ENCODE measurements at regions not wholly inside any gene's neighbourhood (a gene's known extent, or its start where the extent isn't known, plus 50 kb on each side); places are given as distances from the start of the nearest gene placed in this dataset.

DNA sequence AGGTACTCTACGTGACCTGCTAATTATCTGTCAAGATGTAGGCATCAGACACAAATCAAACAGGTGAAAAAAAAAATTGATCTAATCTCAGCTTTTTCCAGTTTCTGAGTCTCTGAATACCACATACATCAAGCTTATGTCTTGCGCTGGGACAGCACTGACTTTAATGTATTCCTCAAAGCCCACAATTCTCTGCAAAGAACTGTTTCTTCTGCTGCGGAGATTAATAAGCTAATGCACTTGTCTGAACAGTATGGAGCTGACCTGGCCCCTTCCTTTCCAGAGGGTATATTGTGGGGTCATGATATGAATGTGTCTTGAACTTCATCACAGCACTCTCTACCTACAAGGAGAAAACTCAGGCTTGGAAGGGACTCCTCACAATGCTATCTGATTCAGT, 87.8 kb downstream of the FOXB1 start:
- CTCF ChIA-PET, result no interaction called here
- H3K4me3 ChIP-seq (replicated peaks in 1 of 3; ENCODE audit: insufficient read depth in 1 of 3, low read depth in 1 of 3, low read length in 3 of 3), result no peak overlapping the region
- H3K36me3 ChIP-seq (ENCODE audit: control insufficient read depth in 2 of 2, extremely low read depth in 1 of 2, insufficient read depth in 2 of 2, low read length in 2 of 2), result no peaks in the 10 kb centered on the region
- no peak overlapping the region for H3K27ac ChIP-seq (ENCODE audit: insufficient read depth, low read depth, low read length)
- no TSS peak for BruUV-seq (replicated peaks)
- peaks cover 11 to 20% of the 10 kb centered on the region in 2 experiments for H3K27me3 ChIP-seq (ENCODE audit: control insufficient read depth in 2 of 2, insufficient read depth in 2 of 2, low read length in 2 of 2)
- POLR2A ChIA-PET, result no interaction called here
- H3K9ac ChIP-seq (replicated peaks; ENCODE audit: extremely low read depth, insufficient read depth, low read length), result no peak overlapping the region
- dilution Hi-C loops (cut with MboI; ENCODE audit: extremely low pct_ligation_motif_present, low sequenced_read_pairs) (no loop called here), intact Hi-C loops (cut with micrococcal nuclease) (no loop called here)
- no peak overlapping the region for H2AFZ ChIP-seq (ENCODE audit: low read depth, low read length)
- H3K9me1 ChIP-seq (replicated peaks; ENCODE audit: control insufficient read depth, extremely low read depth, insufficient read depth, low read length), result no peaks in the 10 kb centered on the region
- no peaks in the 10 kb centered on the region for H3K9me3 ChIP-seq (replicated peaks; ENCODE audit: control insufficient read depth, insufficient read depth, low read length)
- no peaks in the 10 kb centered on the region for H3K79me2 ChIP-seq (ENCODE audit: control insufficient read depth, insufficient read depth, low read length)
- no peaks in the 10 kb centered on the region for H4K20me1 ChIP-seq (replicated peaks; ENCODE audit: control insufficient read depth, extremely low read depth, insufficient read depth, low read length)
- TF ChIP-seq POLR2AphosphoS5 (IDR thresholded peaks at IDR 0.05; ENCODE audit: insufficient read depth, low read depth, low read length) (no peak), MYC (IDR thresholded peaks at IDR 0.05; ENCODE audit: low read depth, low read length) (no peak), POLR2A (IDR thresholded peaks at IDR 0.05; ENCODE audit: low read depth, low read length) (no peak), JUN (IDR thresholded peaks at IDR 0.05; ENCODE audit: borderline replicate concordance, insufficient read depth, insufficient read length, low read depth) (no peak), FOS (IDR thresholded peaks at IDR 0.05; ENCODE audit: borderline replicate concordance, insufficient read depth, low read length) (no peak), EZH2 (IDR thresholded peaks at IDR 0.05; ENCODE audit: borderline replicate concordance, low read depth, low read length, severe bottlenecking) (no peak)
- TF ChIP-seq, protein P1, sequence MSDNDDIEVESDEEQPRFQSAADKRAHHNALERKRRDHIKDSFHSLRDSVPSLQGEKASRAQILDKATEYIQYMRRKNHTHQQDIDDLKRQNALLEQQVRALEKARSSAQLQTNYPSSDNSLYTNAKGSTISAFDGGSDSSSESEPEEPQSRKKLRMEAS (IDR thresholded peaks at IDR 0.05; ENCODE audit: insufficient read depth, insufficient read length), result no peak
- H3K4me2 ChIP-seq (ENCODE audit: insufficient read depth, low read length), result no peak overlapping the region
- no peak for FAIRE-seq
- DNase-seq (ENCODE audit: low read depth, low spot score), result no peak
- no peaks in the 10 kb centered on the region for H3K4me1 ChIP-seq (ENCODE audit: control insufficient read depth, extremely low read depth, insufficient read depth, low read length)

DNA sequence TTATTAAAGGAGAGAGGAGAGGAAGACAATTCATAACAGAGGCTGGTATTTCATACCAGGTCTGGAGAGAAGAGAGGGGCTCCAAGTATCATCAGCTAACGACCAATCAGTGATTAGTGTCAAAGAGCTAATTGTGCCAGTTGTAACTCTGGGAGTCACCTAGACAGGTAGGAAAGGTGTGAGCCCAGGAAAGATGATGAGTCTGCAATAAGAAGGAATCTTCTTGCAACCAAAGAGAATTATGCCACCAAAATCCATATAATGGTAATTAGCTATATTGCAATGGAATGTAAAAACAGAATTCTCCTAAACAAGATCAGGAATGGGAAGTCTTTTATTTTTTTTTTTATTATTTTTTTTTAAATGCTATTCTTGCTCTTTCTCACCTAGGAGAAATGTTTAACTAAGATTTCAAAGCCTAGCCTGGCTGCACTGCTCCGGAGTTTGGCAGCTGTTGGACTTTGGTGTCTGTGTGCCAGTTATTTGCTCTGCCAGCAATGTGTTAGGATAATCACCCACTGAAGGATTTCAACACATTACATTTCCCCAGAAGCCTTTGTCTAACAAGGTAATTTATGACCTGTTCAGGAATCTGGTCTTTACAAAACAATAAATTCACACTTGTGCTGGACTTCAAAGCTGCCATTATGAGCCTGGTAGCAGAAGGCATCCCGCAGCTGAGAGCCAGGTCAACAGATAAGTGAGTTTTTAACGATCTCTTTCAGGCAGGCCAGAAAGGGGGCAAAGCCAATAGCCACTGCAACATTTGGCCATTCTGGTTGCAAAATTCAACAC, 89.4 kb downstream of the FOXB1 start:
- ChIA-PET CTCF (no interaction called here), POLR2A (no interaction called here)
- Histone ChIP-seq H3K4me3 (replicated peaks in 1 of 3; ENCODE audit: insufficient read depth in 1 of 3, low read depth in 1 of 3, low read length in 3 of 3) (no peak overlapping the region), H3K27me3 (ENCODE audit: control insufficient read depth in 2 of 2, insufficient read depth in 2 of 2, low read length in 2 of 2) (peaks cover 11 to 20% of the 10 kb centered on the region in 2 experiments), H3K79me2 (ENCODE audit: control insufficient read depth, insufficient read depth, low read length) (no peaks in the 10 kb centered on the region), H3K4me1 (ENCODE audit: control insufficient read depth, extremely low read depth, insufficient read depth, low read length) (no peaks in the 10 kb centered on the region), H3K9me3 (replicated peaks; ENCODE audit: control insufficient read depth, insufficient read depth, low read length) (no peaks in the 10 kb centered on the region), H3K27ac (ENCODE audit: insufficient read depth, low read depth, low read length) (no peak overlapping the region), H3K36me3 (ENCODE audit: control insufficient read depth in 2 of 2, extremely low read depth in 1 of 2, insufficient read depth in 2 of 2, low read length in 2 of 2) (no peaks in the 10 kb centered on the region), H4K20me1 (replicated peaks; ENCODE audit: control insufficient read depth, extremely low read depth, insufficient read depth, low read length) (no peaks in the 10 kb centered on the region), H2AFZ (ENCODE audit: low read depth, low read length) (no peak overlapping the region), H3K4me2 (ENCODE audit: insufficient read depth, low read length) (no peak overlapping the region), H3K9me1 (replicated peaks; ENCODE audit: control insufficient read depth, extremely low read depth, insufficient read depth, low read length) (no peaks in the 10 kb centered on the region), H3K9ac (replicated peaks; ENCODE audit: extremely low read depth, insufficient read depth, low read length) (no peak overlapping the region)
- TF ChIP-seq EZH2 (IDR thresholded peaks at IDR 0.05; ENCODE audit: borderline replicate concordance, low read depth, low read length, severe bottlenecking) (no peak), JUN (IDR thresholded peaks at IDR 0.05; ENCODE audit: borderline replicate concordance, insufficient read depth, insufficient read length, low read depth) (no peak), POLR2A (IDR thresholded peaks at IDR 0.05; ENCODE audit: low read depth, low read length) (no peak)
- dilution Hi-C loops (cut with MboI; ENCODE audit: extremely low pct_ligation_motif_present, low sequenced_read_pairs), result no loop called here
- DNase-seq (ENCODE audit: low read depth, low spot score) (no peak), FAIRE-seq (no peak)
- intact Hi-C loops (cut with micrococcal nuclease), result no loop called here
- BruUV-seq (replicated peaks), result no TSS peak
